ENCODE measurements at regions not wholly inside any gene's neighbourhood (a gene's known extent, or its start where the extent isn't known, plus 50 kb on each side); places are given as distances from the start of the nearest gene placed in this dataset.

GRCh38 chr1:173426057-173426456, 51.1 kb upstream of the PRDX6 start:
- DNase-seq = no peak

- DNase-seq = no peak
Measured at GRCh38 chr1:173427146-173428054, 49.7 kb upstream of the PRDX6 start.

Measured in stimulated activated CD4-positive, alpha-beta T cell treated with anti-CD3 and anti-CD28 coated beads, Interleukin-15, amount 100 ng/mL, for 24 hours (primary cell).